Esophagus mucosa (tissue), 1 donor: ENCODE measurements at regions not wholly inside any gene's neighbourhood (a gene's known extent, or its start where the extent isn't known, plus 50 kb on each side); places are given as distances from the start of the nearest gene placed in this dataset.
"Not testable (repeated sequence)": the region's sequence is repeated elsewhere in the genome, so short reads cannot be mapped to it uniquely, and the experiment has no call there.

Experiments used
- ATAC-seq: fragments of 200-7000 bp; cut with Tn5 transposase; one replicate; pipeline ENCODE4 v1.9.1; 2020
- donor health status: DM: yes; HTN: yes; CAD: no.

- ATAC-seq: no peak
Measured at GRCh38 chrX:42290608-42291007, 367.3 kb upstream of the CASK start.

- ATAC-seq: no peak
Measured at GRCh38 chrX:42289492-42290385, 366.4 kb upstream of the CASK start.

GRCh38 chrX:42285681-42286080 is 362.3 kb upstream of the CASK start:
- not testable (repeated sequence) for ATAC-seq

GRCh38 chrX:42276982-42277690 is 353.8 kb upstream of the CASK start:
- no peak for ATAC-seq

GRCh38 chrX:42274151-42274550 is 350.8 kb upstream of the CASK start:
- peak; percentile 31 for ATAC-seq

- no peak for ATAC-seq
Measured at GRCh38 chrX:42273387-42273786, 350.0 kb upstream of the CASK start.

GRCh38 chrX:42269186-42269585 is 345.8 kb upstream of the CASK start:
- ATAC-seq: no peak

- no peak for ATAC-seq
Measured at GRCh38 chrX:42260854-42261253, 337.5 kb upstream of the CASK start.

GRCh38 chrX:42248226-42248625 is 324.9 kb upstream of the CASK start:
- peak; percentile 34 for ATAC-seq

- ATAC-seq: peak; percentile 23
Measured at GRCh38 chrX:42247241-42247640, 323.9 kb upstream of the CASK start.

- peak; percentile 86 for ATAC-seq
Measured at GRCh38 chrX:42246814-42247213, 323.5 kb upstream of the CASK start.

GRCh38 chrX:42242004-42242403 is 318.6 kb upstream of the CASK start:
- no peak for ATAC-seq

GRCh38 chrX:42241421-42241820 is 318.1 kb upstream of the CASK start:
- ATAC-seq: no peak

GRCh38 chrX:42237956-42238355 is 314.6 kb upstream of the CASK start:
- ATAC-seq: no peak

- ATAC-seq: no peak
Measured at GRCh38 chrX:42229533-42229932, 306.2 kb upstream of the CASK start.

- ATAC-seq: no peak
Measured at GRCh38 chrX:42220666-42221065, 297.3 kb upstream of the CASK start.

- no peak for ATAC-seq
Measured at GRCh38 chrX:42220083-42220482, 296.7 kb upstream of the CASK start.

- ATAC-seq: no peak
Measured at GRCh38 chrX:42219231-42219630, 295.9 kb upstream of the CASK start.

GRCh38 chrX:42195506-42195905 is 272.2 kb upstream of the CASK start:
- ATAC-seq: no peak

GRCh38 chrX:42189576-42189975 is 266.2 kb upstream of the CASK start:
- no peak for ATAC-seq

- no peak for ATAC-seq
Measured at GRCh38 chrX:42188730-42189129, 265.4 kb upstream of the CASK start.

GRCh38 chrX:42176789-42177188 is 253.4 kb upstream of the CASK start:
- no peak for ATAC-seq

- ATAC-seq: no peak
Measured at GRCh38 chrX:42175843-42176242, 252.5 kb upstream of the CASK start.

- not testable (repeated sequence) for ATAC-seq
Measured at GRCh38 chrX:42157923-42158322, 234.6 kb upstream of the CASK start.
